Nephron (organoid): ENCODE measurements at regions not wholly inside any gene's neighbourhood (a gene's known extent, or its start where the extent isn't known, plus 50 kb on each side); places are given as distances from the start of the nearest gene placed in this dataset.

Experiments used
- H3K27ac Mint-ChIP-seq, 3 experiments: 2 replicates each; pipeline ENCODE4 v1.8.0; 2020; ENCODE audit warnings: mixed read lengths in 3 of 3, mild to moderate bottlenecking in 2 of 3, moderate library complexity in 1 of 3
- H3K27me3 Mint-ChIP-seq: 2 replicates; pipeline ENCODE4 v1.8.0; 2021; ENCODE audit warnings: low read depth, mild to moderate bottlenecking, moderate library complexity, mixed read lengths
- H3K36me3 Mint-ChIP-seq: 2 replicates; pipeline ENCODE4 v1.8.0; 2020; ENCODE audit warnings: low read depth, mixed read lengths
- H3K4me1 Mint-ChIP-seq: 2 replicates; pipeline ENCODE4 v1.8.0; 2020; ENCODE audit warnings: mixed read lengths
- H3K4me3 Mint-ChIP-seq, 3 experiments: 2 replicates each; pipeline ENCODE4 v1.8.0; 2020; ENCODE audit warnings: mild to moderate bottlenecking in 3 of 3, mixed read lengths in 3 of 3, moderate library complexity in 2 of 3
- H3K9me3 Mint-ChIP-seq: 2 replicates; pipeline ENCODE4 v1.8.0; 2020; ENCODE audit warnings: mixed read lengths
- CTCF ChIP-seq, 3 experiments: fragments of 200-600 bp; sonication (generic); IDR thresholded peaks; one replicate each; pipeline ENCODE4 v1.5.0; 2021; ENCODE audit warnings: antibody characterized with exemption in 3 of 3; ENCODE audit not compliant: unreplicated experiment in 3 of 3

GRCh38 chr6:16852671-16853070 is 91.4 kb upstream of the ATXN1 start:
- no peaks in the 10 kb centered on the region for H3K9me3 Mint-ChIP-seq
- no peaks in the 10 kb centered on the region for H3K27me3 Mint-ChIP-seq
- H3K27ac Mint-ChIP-seq = peak overlapping the region in 1 of 3 experiments; percentile 5
- H3K4me1 Mint-ChIP-seq = peaks cover 35% of the 10 kb centered on the region
- no peak for TF ChIP-seq CTCF (IDR thresholded peaks at IDR 0.05; ENCODE audit: unreplicated experiment in 3 of 3)
- no peaks in the 10 kb centered on the region for H3K36me3 Mint-ChIP-seq
- H3K4me3 Mint-ChIP-seq = no peak overlapping the region

GRCh38 chr6:16851758-16852157 is 90.5 kb upstream of the ATXN1 start:
- Mint-ChIP-seq H3K27ac (peak overlapping the region in 1 of 3 experiments; percentile 5), H3K4me3 (no peak overlapping the region), H3K27me3 (no peaks in the 10 kb centered on the region), H3K9me3 (no peaks in the 10 kb centered on the region), H3K36me3 (no peaks in the 10 kb centered on the region), H3K4me1 (peaks cover 40% of the 10 kb centered on the region)
- TF ChIP-seq CTCF (IDR thresholded peaks at IDR 0.05; ENCODE audit: unreplicated experiment in 3 of 3) = no peak

- no peaks in the 10 kb centered on the region for H3K36me3 Mint-ChIP-seq
- peaks cover 42% of the 10 kb centered on the region for H3K4me1 Mint-ChIP-seq
- no peak overlapping the region for H3K4me3 Mint-ChIP-seq
- H3K9me3 Mint-ChIP-seq = no peaks in the 10 kb centered on the region
- H3K27ac Mint-ChIP-seq = peak overlapping the region in 2 of 3 experiments; percentile 5 to 78
- no peak for TF ChIP-seq CTCF (IDR thresholded peaks at IDR 0.05; ENCODE audit: unreplicated experiment in 3 of 3)
- no peaks in the 10 kb centered on the region for H3K27me3 Mint-ChIP-seq
These were observed 89.8 kb upstream of the ATXN1 start for GRCh38 chr6:16851044-16851540.

- Mint-ChIP-seq H3K36me3 (no peaks in the 10 kb centered on the region), H3K27ac (peak overlapping the region in 2 of 3 experiments; percentile 5 to 78), H3K9me3 (no peaks in the 10 kb centered on the region), H3K4me3 (no peak overlapping the region), H3K4me1 (peaks cover 42% of the 10 kb centered on the region), H3K27me3 (no peaks in the 10 kb centered on the region)
- TF ChIP-seq CTCF (IDR thresholded peaks at IDR 0.05; ENCODE audit: unreplicated experiment in 3 of 3) = no peak
These were observed 89.4 kb upstream of the ATXN1 start for GRCh38 chr6:16850681-16851026.

GRCh38 chr6:16849988-16850680 is 88.9 kb upstream of the ATXN1 start:
- Mint-ChIP-seq H3K36me3 (no peaks in the 10 kb centered on the region), H3K4me3 (no peak overlapping the region), H3K27me3 (no peaks in the 10 kb centered on the region), H3K9me3 (no peaks in the 10 kb centered on the region), H3K27ac (peak overlapping the region; percentile 19 to 78 (median 35)), H3K4me1 (peaks cover 42% of the 10 kb centered on the region)
- TF ChIP-seq CTCF (IDR thresholded peaks at IDR 0.05; ENCODE audit: unreplicated experiment in 3 of 3) = no peak
